GM21576 (cell line): ENCODE measurements at regions not wholly inside any gene's neighbourhood (a gene's known extent, or its start where the extent isn't known, plus 50 kb on each side); places are given as distances from the start of the nearest gene placed in this dataset.

Experiments
- ATAC-seq: cut with Tn5 transposase; IDR thresholded peaks from one replicate; pipeline ENCODE4 v1.9.1; 2021; ENCODE audit warnings: mild to moderate bottlenecking, moderate library complexity; ENCODE audit not compliant: unreplicated experiment

DNA sequence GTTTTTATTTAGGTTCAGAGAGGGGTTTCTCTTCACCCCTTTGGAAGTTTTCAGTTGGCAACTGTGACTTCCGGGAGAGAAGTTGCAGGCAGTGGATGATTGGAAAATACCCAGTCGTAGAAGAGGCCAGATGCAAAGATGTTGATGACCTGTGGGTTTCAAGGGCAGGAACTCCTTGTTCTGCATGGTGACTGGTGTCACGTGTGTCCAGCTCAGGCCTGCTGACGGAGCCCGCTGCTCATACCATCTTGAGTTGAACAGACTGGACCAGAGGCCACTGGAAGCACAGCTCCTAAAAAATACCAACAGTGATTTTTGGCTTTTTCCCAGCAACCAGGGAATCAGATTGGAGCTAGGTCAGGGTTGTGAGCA lies 243.9 kb upstream of the KLF4 start:
- ATAC-seq = no peak

GRCh38 chr9:107732781-107733522 lies 243.4 kb upstream of the KLF4 start:
- ATAC-seq = no peak

- no peak for ATAC-seq
Observed at GRCh38 chr9:107731115-107731762, 241.7 kb upstream of the KLF4 start.

DNA sequence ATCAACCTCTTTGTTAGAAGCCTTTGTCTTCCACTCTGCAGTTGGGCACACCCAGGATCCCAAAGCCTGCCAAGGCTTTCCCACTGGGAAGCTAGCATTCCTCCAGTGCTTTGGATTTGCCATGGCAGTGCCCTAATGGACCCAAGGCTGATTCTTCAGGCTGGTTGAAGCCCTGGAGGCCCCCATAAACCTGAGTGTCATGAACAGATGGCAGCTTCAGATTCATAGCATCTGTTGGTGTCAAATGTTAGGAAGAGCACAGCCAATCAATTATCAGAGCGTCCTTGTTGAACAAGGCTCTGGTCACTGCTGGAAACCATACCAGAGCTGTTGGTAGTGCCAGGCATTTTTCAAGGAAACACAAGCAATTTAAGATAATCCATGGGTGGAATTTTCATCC lies 241.1 kb upstream of the KLF4 start:
- ATAC-seq = no peak

GRCh38 chr9:107727086-107727780 lies 237.7 kb upstream of the KLF4 start:
- no peak for ATAC-seq

- no peak for ATAC-seq
Observed at GRCh38 chr9:107723015-107723414, 233.4 kb upstream of the KLF4 start.

- ATAC-seq = no peak
Observed at GRCh38 chr9:107721705-107722245, 232.2 kb upstream of the KLF4 start.

DNA sequence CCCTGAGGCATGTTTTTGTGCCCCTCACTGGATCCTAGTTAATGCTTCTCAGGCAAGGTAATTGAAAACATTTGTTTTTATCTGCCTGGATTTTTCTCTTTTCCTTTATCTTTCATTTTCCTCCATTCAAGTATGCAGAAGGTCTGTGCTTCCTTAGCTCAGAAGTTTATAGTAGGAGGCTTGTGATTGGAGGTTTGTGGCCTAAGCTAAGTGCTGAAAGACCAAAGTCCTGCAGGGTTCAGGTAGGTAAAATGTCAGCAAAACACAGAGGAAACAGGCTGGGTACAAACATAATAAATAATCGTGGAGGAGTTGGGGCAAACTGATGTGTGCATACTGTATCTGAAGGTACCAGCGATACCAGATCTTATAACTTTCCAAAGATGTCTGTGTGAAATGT lies 230.9 kb upstream of the KLF4 start:
- no peak for ATAC-seq

GRCh38 chr9:107717529-107718314 lies 228.2 kb upstream of the KLF4 start:
- no peak for ATAC-seq

- no peak for ATAC-seq
Observed at GRCh38 chr9:107715740-107716139, 226.2 kb upstream of the KLF4 start.

- ATAC-seq = no peak
Observed at GRCh38 chr9:107713470-107713869, 223.9 kb upstream of the KLF4 start.

GRCh38 chr9:107712390-107712789 lies 222.8 kb upstream of the KLF4 start:
- ATAC-seq = no peak

DNA sequence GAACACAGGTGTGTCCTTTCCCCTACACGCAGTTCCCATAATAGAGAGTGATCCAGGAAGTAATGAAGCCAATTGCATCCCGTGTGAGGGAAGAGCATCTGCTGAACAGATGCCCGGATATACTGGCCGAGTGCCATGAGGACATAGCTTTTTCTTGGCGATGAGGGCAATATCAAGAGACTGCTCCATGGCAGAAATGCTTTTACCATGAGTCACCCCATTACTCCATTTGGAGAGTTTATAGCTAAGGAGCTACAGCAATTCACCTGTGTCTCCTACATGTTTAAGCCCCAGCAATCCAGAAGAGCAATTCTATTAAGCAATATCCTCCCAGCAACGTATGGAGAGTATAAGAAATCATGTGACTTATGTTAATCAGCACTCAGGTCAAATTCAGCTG lies 222.0 kb upstream of the KLF4 start:
- ATAC-seq = no peak

- ATAC-seq = no peak
Observed at GRCh38 chr9:107710953-107711352, 221.4 kb upstream of the KLF4 start.

- no peak for ATAC-seq
Observed at GRCh38 chr9:107710546-107710945, 221.0 kb upstream of the KLF4 start.

- ATAC-seq = no peak
Observed at GRCh38 chr9:107708791-107709190, 219.2 kb upstream of the KLF4 start.

DNA sequence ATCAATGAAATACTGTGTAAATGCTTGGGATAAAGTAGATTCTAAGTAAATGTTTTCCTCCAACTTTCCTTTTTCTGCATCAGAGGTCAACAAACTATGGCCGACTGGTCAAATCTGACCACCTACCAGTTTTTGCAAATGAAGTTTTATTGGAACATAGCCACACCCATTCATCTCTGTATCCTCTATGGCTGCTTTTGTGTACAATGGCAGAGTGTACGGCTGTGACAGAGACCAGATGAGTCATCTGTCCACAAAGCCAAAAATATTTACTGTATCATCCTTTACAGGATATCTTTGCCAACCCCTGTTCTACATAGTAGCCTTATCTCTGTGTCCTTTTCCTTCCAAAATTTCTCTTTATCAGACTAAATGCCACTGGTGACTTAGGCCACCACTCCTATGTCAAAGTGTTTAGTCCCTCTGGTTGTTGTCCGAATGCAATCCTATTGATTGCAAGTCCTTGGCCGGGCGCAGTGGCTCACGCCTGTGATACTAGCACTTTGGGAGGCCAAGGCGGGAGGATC lies 218.4 kb upstream of the KLF4 start:
- no peak for ATAC-seq

GRCh38 chr9:107707428-107707837 lies 217.9 kb upstream of the KLF4 start:
- ATAC-seq = no peak

DNA sequence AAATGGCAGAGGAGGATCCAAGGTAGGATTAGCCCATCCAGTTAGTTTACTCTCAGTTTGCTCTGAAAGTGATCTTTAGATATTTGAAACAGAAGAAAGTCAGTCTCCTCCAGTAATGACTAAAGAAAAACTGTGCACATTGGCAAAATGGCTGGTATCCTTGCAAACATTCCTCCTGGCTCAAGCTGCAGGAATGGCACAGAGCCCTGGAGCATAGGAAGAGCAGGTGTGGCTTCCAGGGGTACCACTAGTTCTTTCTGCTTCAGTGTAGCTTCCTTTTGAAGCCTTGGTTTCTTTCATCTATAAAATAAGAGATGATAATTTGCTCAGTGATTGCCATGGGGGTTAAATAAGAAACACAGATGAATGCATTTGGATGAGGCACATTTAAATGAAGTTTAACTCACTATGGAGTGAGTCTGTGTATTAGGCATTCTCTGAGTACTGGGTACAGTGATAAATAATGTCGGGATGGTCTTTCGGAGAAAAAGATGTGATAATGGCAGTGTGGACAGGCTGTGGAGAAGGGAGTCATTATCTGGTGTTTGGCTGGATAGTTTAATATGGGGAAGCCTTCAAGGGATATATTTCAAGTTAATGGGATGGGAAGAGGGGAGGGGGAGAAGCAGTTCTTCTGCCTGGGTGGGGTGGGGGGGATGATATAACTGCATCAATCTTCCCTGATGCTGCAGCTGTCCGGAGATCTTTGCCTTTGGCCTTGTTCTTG lies 217.3 kb upstream of the KLF4 start:
- no peak for ATAC-seq

- no peak for ATAC-seq
Observed at GRCh38 chr9:107705521-107705920, 216.0 kb upstream of the KLF4 start.
